GM12891 (cell line): ENCODE measurements at regions not wholly inside any gene's neighbourhood (a gene's known extent, or its start where the extent isn't known, plus 50 kb on each side); places are given as distances from the start of the nearest gene placed in this dataset.

Experiments used
- POLR2AphosphoS5 ChIP-seq: IDR thresholded peaks from 2 replicates; pipeline ENCODE4 v1.6.1; 2011; ENCODE audit warnings: low read depth, low read length, control low read depth
- TAF1 ChIP-seq: IDR thresholded peaks from 2 replicates; pipeline ENCODE4 v1.6.1; 2011; ENCODE audit warnings: low read depth, low read length, control low read depth

GRCh38 chr10:76667408-76668370, 969.9 kb downstream of the KCNMA1 start:
- TF ChIP-seq TAF1 = no peak
- TF ChIP-seq POLR2AphosphoS5 = no peak
